Fibroblast of lung (primary cell): ENCODE measurements at regions not wholly inside any gene's neighbourhood (a gene's known extent, or its start where the extent isn't known, plus 50 kb on each side); places are given as distances from the start of the nearest gene placed in this dataset.

Experiments used
- DNase-seq, 2 donors: peaks; one replicate each; pipeline versions ENCODE4 v3.0.0 to v3.0.0-alpha.2; 2010; ENCODE audit warnings: low read depth in 2 of 2
- H2AFZ ChIP-seq: 2 replicates; pipeline ENCODE4 v1.5.1; 2012; ENCODE audit warnings: low read length, control low read depth, inconsistent platforms
- H3K27ac ChIP-seq: 2 replicates; pipeline ENCODE4 v1.5.1; 2011; ENCODE audit warnings: low read length, control low read depth; ENCODE audit not compliant: insufficient read depth
- H3K27me3 ChIP-seq: 2 replicates; pipeline ENCODE4 v1.5.1; 2011; ENCODE audit warnings: mild to moderate bottlenecking, low read length; ENCODE audit not compliant: control insufficient read depth, insufficient read depth
- H3K36me3 ChIP-seq: 2 replicates; pipeline ENCODE4 v1.5.1; 2011; ENCODE audit warnings: low read length; ENCODE audit not compliant: control insufficient read depth, insufficient read depth
- H3K4me1 ChIP-seq: 2 replicates; pipeline ENCODE4 v1.5.1; 2011; ENCODE audit warnings: low read length; ENCODE audit not compliant: control insufficient read depth, insufficient read depth; ENCODE audit errors: extremely low read depth
- H3K4me2 ChIP-seq: 2 replicates; pipeline ENCODE4 v1.5.1; 2011; ENCODE audit warnings: low read length, control low read depth; ENCODE audit not compliant: insufficient read depth; ENCODE audit errors: extremely low read depth
- H3K4me3 ChIP-seq, 4 experiments: fragments of 200-600 bp in 1 of 4; sonication (generic) in 1 of 4; replicated peaks in 1 of 4; 2 replicates each; pipeline ENCODE4 v1.5.1; 2011 to 2016; ENCODE audit warnings: low read length in 4 of 4, low read depth in 3 of 4, mild to moderate bottlenecking in 3 of 4, control low read depth in 2 of 4, inconsistent platforms in 1 of 4, mixed read lengths in 1 of 4; ENCODE audit not compliant: insufficient read depth in 1 of 4; ENCODE audit errors: control extremely low read depth in 1 of 4
- H3K79me2 ChIP-seq: 2 replicates; pipeline ENCODE4 v1.5.1; 2012; ENCODE audit warnings: mild to moderate bottlenecking, low read length, inconsistent platforms; ENCODE audit not compliant: control insufficient read depth, insufficient read depth
- H3K9ac ChIP-seq: 2 replicates; pipeline ENCODE4 v1.5.1; 2011; ENCODE audit warnings: mild to moderate bottlenecking, low read length, control low read depth; ENCODE audit not compliant: insufficient read depth
- H3K9me3 ChIP-seq: 2 replicates; pipeline ENCODE4 v1.5.1; 2012; ENCODE audit warnings: low read depth, low read length; ENCODE audit not compliant: control insufficient read depth, insufficient read depth
- H4K20me1 ChIP-seq: 2 replicates; pipeline ENCODE4 v1.5.1; 2011; ENCODE audit warnings: low read length; ENCODE audit not compliant: control insufficient read depth, insufficient read depth; ENCODE audit errors: extremely low read depth
- EZH2 ChIP-seq: IDR thresholded peaks from 2 replicates; pipeline ENCODE4 v1.5.1; 2012; ENCODE audit warnings: low read length, control low read depth, mild to moderate bottlenecking; ENCODE audit errors: missing control alignments
- TF ChIP-seq, protein P1 (sequence below), 2 donors: IDR thresholded peaks in 1 of 2; conservative IDR thresholded peaks in 1 of 2; 1 replicate in 1 of 2; 2 replicates in 1 of 2; pipeline ENCODE4 v1.5.1; 2011 to 2012; ENCODE audit warnings: low read length in 2 of 2, control low read depth in 1 of 2, inconsistent platforms in 1 of 2, low read depth in 1 of 2, mild to moderate bottlenecking in 1 of 2

DNA sequence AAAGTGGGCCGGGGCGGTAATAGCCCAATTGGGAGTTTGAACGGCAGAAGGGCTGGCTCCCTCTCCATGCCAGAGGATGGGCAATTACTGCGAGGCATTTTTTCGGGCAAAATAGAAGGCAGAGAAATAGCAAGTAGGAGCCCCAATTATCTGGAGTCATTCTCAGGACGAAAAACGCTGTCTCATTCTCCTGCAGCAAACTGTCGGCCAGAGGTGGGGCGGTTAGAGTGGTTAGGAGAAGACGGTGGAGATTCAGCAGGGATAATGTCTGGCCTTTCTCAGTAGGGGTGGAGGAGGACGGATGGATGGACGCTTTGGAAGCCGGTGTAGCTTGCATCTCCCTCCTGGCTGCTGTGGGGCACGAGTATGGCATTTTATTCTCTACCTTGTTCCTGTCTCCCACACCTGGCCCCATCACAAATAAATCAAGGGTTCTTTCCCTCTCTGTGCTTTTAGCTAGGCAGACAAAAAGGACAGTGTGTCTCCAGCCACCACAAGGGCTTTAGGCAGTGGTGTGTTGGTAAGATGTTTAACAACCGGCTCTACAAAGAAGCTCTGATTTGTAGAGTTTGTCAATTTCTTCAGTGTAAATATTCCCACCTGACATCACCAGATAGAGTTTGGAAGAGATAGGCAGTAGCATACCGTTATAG lies 140.5 kb upstream of the LHX5 start:
- DNase-seq, result no peak
- Histone ChIP-seq H3K9ac (no peak overlapping the region), H3K27me3 (peaks cover 3% of the 10 kb centered on the region), H3K4me2 (no peak overlapping the region), H3K9me3 (no peaks in the 10 kb centered on the region), H3K4me1 (no peaks in the 10 kb centered on the region), H3K36me3 (no peaks in the 10 kb centered on the region), H2AFZ (no peak overlapping the region), H3K79me2 (no peaks in the 10 kb centered on the region), H3K27ac (no peak overlapping the region), H3K4me3 (no peak overlapping the region), H4K20me1 (no peaks in the 10 kb centered on the region)
- TF ChIP-seq, protein P1, sequence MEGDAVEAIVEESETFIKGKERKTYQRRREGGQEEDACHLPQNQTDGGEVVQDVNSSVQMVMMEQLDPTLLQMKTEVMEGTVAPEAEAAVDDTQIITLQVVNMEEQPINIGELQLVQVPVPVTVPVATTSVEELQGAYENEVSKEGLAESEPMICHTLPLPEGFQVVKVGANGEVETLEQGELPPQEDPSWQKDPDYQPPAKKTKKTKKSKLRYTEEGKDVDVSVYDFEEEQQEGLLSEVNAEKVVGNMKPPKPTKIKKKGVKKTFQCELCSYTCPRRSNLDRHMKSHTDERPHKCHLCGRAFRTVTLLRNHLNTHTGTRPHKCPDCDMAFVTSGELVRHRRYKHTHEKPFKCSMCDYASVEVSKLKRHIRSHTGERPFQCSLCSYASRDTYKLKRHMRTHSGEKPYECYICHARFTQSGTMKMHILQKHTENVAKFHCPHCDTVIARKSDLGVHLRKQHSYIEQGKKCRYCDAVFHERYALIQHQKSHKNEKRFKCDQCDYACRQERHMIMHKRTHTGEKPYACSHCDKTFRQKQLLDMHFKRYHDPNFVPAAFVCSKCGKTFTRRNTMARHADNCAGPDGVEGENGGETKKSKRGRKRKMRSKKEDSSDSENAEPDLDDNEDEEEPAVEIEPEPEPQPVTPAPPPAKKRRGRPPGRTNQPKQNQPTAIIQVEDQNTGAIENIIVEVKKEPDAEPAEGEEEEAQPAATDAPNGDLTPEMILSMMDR (conservative IDR thresholded peaks at IDR 0.05 in 1 of 2, IDR thresholded peaks at IDR 0.05 in 1 of 2; ENCODE audit: low read depth in 1 of 2, low read length in 2 of 2), result no peak
- no peak for TF ChIP-seq EZH2

DNA sequence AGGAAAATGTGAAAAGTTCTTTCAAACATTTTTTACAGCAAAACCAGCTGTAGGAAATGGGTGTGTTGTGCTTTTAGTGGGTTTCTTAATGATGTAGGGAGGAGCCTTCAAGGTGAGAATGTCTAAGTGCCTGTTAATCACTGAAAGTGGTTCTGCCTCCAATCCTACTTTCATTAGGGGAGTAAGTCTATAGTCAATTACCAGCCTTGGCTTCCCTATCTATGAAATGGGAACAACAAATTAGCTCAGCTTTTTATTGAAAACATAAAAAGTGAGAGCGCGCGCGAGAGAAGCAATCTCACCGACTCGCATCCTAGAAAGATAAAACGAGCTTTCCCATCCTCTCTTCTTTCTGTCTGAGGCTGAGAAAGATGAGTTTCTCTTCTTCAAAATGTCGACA lies 140.0 kb upstream of the LHX5 start:
- Histone ChIP-seq H3K27ac (no peak overlapping the region), H3K4me1 (no peaks in the 10 kb centered on the region), H3K4me2 (no peak overlapping the region), H3K27me3 (peaks cover 3% of the 10 kb centered on the region), H3K4me3 (no peak overlapping the region), H4K20me1 (no peaks in the 10 kb centered on the region), H3K79me2 (no peaks in the 10 kb centered on the region), H2AFZ (no peak overlapping the region), H3K9me3 (no peaks in the 10 kb centered on the region), H3K36me3 (no peaks in the 10 kb centered on the region), H3K9ac (no peak overlapping the region)
- TF ChIP-seq EZH2, result no peak
- TF ChIP-seq, protein P1 (conservative IDR thresholded peaks at IDR 0.05 in 1 of 2, IDR thresholded peaks at IDR 0.05 in 1 of 2; ENCODE audit: low read depth in 1 of 2, low read length in 2 of 2), result no peak
- no peak for DNase-seq

DNA sequence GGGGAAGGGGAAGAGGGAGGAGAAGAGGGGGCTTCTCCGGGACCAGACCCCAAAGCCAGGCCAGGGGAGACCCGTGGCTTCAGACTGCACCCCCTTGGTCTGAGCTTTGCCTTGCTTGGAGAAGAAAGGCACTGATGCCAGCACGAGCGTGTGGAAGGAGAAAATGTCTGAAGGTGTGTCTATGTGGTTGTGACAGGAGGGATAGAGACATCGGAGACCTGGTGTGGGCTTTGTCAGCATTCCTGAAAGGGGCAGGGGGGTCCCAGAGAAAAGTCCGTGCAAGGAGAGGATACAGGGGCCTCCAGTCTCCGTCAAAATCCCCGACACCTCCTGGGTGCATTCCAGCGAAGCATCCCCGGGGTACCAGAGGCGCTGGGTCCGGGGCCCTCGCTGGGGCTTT lies 139.0 kb upstream of the LHX5 start:
- no peaks in the 10 kb centered on the region for H3K36me3 ChIP-seq
- DNase-seq, result no peak
- H3K4me3 ChIP-seq, result no peak overlapping the region
- no peaks in the 10 kb centered on the region for H3K9me3 ChIP-seq
- no peaks in the 10 kb centered on the region for H3K79me2 ChIP-seq
- no peaks in the 10 kb centered on the region for H4K20me1 ChIP-seq
- TF ChIP-seq, protein P1 (conservative IDR thresholded peaks at IDR 0.05 in 1 of 2, IDR thresholded peaks at IDR 0.05 in 1 of 2; ENCODE audit: low read depth in 1 of 2, low read length in 2 of 2), result no peak
- TF ChIP-seq EZH2, result no peak
- no peaks in the 10 kb centered on the region for H3K4me1 ChIP-seq
- no peak overlapping the region for H2AFZ ChIP-seq
- peaks cover 3% of the 10 kb centered on the region for H3K27me3 ChIP-seq
- no peak overlapping the region for H3K4me2 ChIP-seq
- H3K9ac ChIP-seq, result no peak overlapping the region
- H3K27ac ChIP-seq, result no peak overlapping the region
